ENCODE measurements at regions not wholly inside any gene's neighbourhood (a gene's known extent, or its start where the extent isn't known, plus 50 kb on each side); places are given as distances from the start of the nearest gene placed in this dataset.

- ChIA-PET CTCF (ENCODE audit: low intra/inter-chr PET ratio, low total read pairs) (no interaction called here), POLR2A (no interaction called here)
- H3K36me3 ChIP-seq (replicated peaks in 1 of 2; ENCODE audit: control insufficient read depth in 1 of 2, insufficient read depth in 2 of 2, low read length in 2 of 2) = no peaks in the 10 kb centered on the region
- 25% methylated on average over 2 of the region's 3 CpGs for WGBS (ENCODE audit: low lambda C conversion rate)
- FAIRE-seq (no peak), ATAC-seq (peak; percentile 54), DNase-seq (ENCODE audit: low spot score) (no peak)
- no peaks in the 10 kb centered on the region for H3K27me3 ChIP-seq (ENCODE audit: control insufficient read depth in 1 of 2, insufficient read depth in 2 of 2, low read length in 2 of 2)
- no TSS peak for BruUV-seq (replicated peaks)
- H3K4me2 ChIP-seq (ENCODE audit: low read depth, low read length) = no peak overlapping the region
- H2AFZ ChIP-seq (ENCODE audit: low read length) = no peak overlapping the region
- intact Hi-C loops (cut with micrococcal nuclease; ENCODE audit: unreplicated experiment) = no loop called here
- H3K9ac ChIP-seq (ENCODE audit: insufficient read depth, low read depth, low read length) = no peak overlapping the region
- no peaks in the 10 kb centered on the region for H3K79me2 ChIP-seq (ENCODE audit: insufficient read depth, low read length)
- no peaks in the 10 kb centered on the region for H3K9me3 ChIP-seq (ENCODE audit: low read length)
- H4K20me1 ChIP-seq (ENCODE audit: insufficient read depth, low read length) = no peaks in the 10 kb centered on the region
- TF ChIP-seq NFE2L2 (IDR thresholded peaks at IDR 0.05; ENCODE audit: low read length) = no peak
- TF ChIP-seq MIXL1 (CRISPR knock-in tag; IDR thresholded peaks at IDR 0.05) = no peak
- no peak for TF ChIP-seq SOX6 (IDR thresholded peaks at IDR 0.05)
- peak; percentile 32; the same call in 1 of the 2 replicates for TF ChIP-seq SOX6 (CRISPR knock-in tag; IDR thresholded peaks at IDR 0.05)
- 0 out of 2 replicates have a peak, but pooled peaks have one; percentile 22 for TF ChIP-seq CEBPB (IDR thresholded peaks at IDR 0.05; ENCODE audit: borderline replicate concordance, low read depth, low read length)
- no peak overlapping the region for H3K27ac ChIP-seq (ENCODE audit: extremely low read length, insufficient read depth, low read length)
- in situ Hi-C loops (cut with HindIII; ENCODE audit: extremely low pct_ligation_motif_present, low pct_unique_long_range_greater_than_20kb) = no loop called here
- no peak overlapping the region for H3K4me3 ChIP-seq (replicated peaks in 1 of 3; ENCODE audit: insufficient read depth in 1 of 3, low read depth in 2 of 3, low read length in 3 of 3)
- no peaks in the 10 kb centered on the region for H3K4me1 ChIP-seq (ENCODE audit: insufficient read depth, low read length)
Observed at GRCh38 chrX:140913802-140914501, 88.4 kb upstream of the SPANXB1 start.

DNA sequence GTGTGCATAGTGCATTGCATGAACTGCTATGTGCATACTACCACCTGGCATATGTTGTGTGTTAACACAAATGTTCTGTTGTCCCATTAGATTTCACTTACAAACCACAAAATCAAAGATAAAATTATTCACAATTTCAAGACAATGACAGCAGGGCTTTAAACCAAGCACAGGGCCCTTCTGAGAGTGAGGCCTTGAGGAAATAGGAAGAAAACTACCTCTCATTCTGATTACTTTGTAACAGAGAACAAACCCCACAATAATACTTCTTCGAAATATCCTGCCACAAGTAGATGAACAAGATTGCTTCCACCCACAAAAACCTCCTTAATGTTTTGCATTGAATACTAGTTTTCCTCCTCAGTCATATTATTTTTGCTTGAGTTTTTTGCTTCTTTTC is 85.5 kb upstream of the SPANXB1 start:
- Histone ChIP-seq H4K20me1 (ENCODE audit: insufficient read depth, low read length) (no peaks in the 10 kb centered on the region), H3K4me2 (ENCODE audit: low read depth, low read length) (no peak overlapping the region), H3K36me3 (replicated peaks in 1 of 2; ENCODE audit: control insufficient read depth in 1 of 2, insufficient read depth in 2 of 2, low read length in 2 of 2) (no peaks in the 10 kb centered on the region), H3K27me3 (ENCODE audit: control insufficient read depth in 1 of 2, insufficient read depth in 2 of 2, low read length in 2 of 2) (no peaks in the 10 kb centered on the region), H3K4me1 (ENCODE audit: insufficient read depth, low read length) (no peaks in the 10 kb centered on the region), H3K9me3 (ENCODE audit: low read length) (no peaks in the 10 kb centered on the region), H2AFZ (ENCODE audit: low read length) (no peak overlapping the region), H3K9ac (ENCODE audit: insufficient read depth, low read depth, low read length) (no peak overlapping the region), H3K79me2 (ENCODE audit: insufficient read depth, low read length) (no peaks in the 10 kb centered on the region), H3K4me3 (replicated peaks in 1 of 3; ENCODE audit: insufficient read depth in 1 of 3, low read depth in 2 of 3, low read length in 3 of 3) (no peak overlapping the region), H3K27ac (ENCODE audit: extremely low read length, insufficient read depth, low read length) (no peak overlapping the region)
- 27% methylated on average over 1 of the region's 1 CpG for WGBS (ENCODE audit: low lambda C conversion rate)
- POLR2A ChIA-PET = no interaction called here
- no TSS peak for BruUV-seq (replicated peaks)
- intact Hi-C loops (cut with micrococcal nuclease; ENCODE audit: unreplicated experiment) (no loop called here), in situ Hi-C loops (cut with HindIII; ENCODE audit: extremely low pct_ligation_motif_present, low pct_unique_long_range_greater_than_20kb) (no loop called here)
- FAIRE-seq (no peak), DNase-seq (ENCODE audit: low spot score) (no peak), ATAC-seq (no peak)
- CTCF ChIA-PET (ENCODE audit: low intra/inter-chr PET ratio, low total read pairs) = no interaction called here
- no peak for TF ChIP-seq BHLHE40 (IDR thresholded peaks at IDR 0.05; ENCODE audit: low read length)
- TF ChIP-seq DNMT3B (CRISPR knock-in tag; conservative IDR thresholded peaks at IDR 0.05) = no peak
- TF ChIP-seq RELA (CRISPR knock-in tag; IDR thresholded peaks at IDR 0.05) = no peak
- TF ChIP-seq, protein P1, sequence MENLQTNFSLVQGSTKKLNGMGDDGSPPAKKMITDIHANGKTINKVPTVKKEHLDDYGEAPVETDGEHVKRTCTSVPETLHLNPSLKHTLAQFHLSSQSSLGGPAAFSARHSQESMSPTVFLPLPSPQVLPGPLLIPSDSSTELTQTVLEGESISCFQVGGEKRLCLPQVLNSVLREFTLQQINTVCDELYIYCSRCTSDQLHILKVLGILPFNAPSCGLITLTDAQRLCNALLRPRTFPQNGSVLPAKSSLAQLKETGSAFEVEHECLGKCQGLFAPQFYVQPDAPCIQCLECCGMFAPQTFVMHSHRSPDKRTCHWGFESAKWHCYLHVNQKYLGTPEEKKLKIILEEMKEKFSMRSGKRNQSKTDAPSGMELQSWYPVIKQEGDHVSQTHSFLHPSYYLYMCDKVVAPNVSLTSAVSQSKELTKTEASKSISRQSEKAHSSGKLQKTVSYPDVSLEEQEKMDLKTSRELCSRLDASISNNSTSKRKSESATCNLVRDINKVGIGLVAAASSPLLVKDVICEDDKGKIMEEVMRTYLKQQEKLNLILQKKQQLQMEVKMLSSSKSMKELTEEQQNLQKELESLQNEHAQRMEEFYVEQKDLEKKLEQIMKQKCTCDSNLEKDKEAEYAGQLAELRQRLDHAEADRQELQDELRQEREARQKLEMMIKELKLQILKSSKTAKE (CRISPR knock-in tag; IDR thresholded peaks at IDR 0.05; ENCODE audit: borderline replicate concordance) = no peak

Data from HepG2 (cell line).